Activated CD4-positive, alpha-beta memory T cell treated with anti-CD3 and anti-CD28 coated beads for 36 hours (primary cell): ENCODE measurements at regions not wholly inside any gene's neighbourhood (a gene's known extent, or its start where the extent isn't known, plus 50 kb on each side); places are given as distances from the start of the nearest gene placed in this dataset.

ENCODE experiments used
- CTCF ChIA-PET: fragments of 350-600 bp; sonication (Branson Sonifier 250); formaldehyde crosslinking; loops from one replicate; lab custom pipeline; 2021; ENCODE audit warnings: antibody characterized with exemption, inconsistent platforms; lab: Charles Lee
- POLR2A ChIA-PET: fragments of 350-600 bp; sonication (Branson Sonifier 250); formaldehyde crosslinking; loops from one replicate; lab custom pipeline; 2021; ENCODE audit warnings: antibody characterized with exemption; lab: Charles Lee
- DNase-seq: peaks from one replicate; pipeline ENCODE4 v3.0.0-alpha.2; 2020
- H3K27ac Mint-ChIP-seq: one replicate; pipeline ENCODE4 v1.8.0; 2021; ENCODE audit warnings: mixed read lengths
- H3K27me3 Mint-ChIP-seq: one replicate; pipeline ENCODE4 v1.8.0; 2021; ENCODE audit warnings: mixed read lengths
- H3K36me3 Mint-ChIP-seq: one replicate; pipeline ENCODE4 v1.8.0; 2021; ENCODE audit warnings: mixed read lengths
- H3K4me1 Mint-ChIP-seq: one replicate; pipeline ENCODE4 v1.8.0; 2021; ENCODE audit warnings: low read depth, mixed read lengths
- H3K4me3 Mint-ChIP-seq: one replicate; pipeline ENCODE4 v1.8.0; 2021; ENCODE audit warnings: mild to moderate bottlenecking, mixed read lengths
- H3K9me3 Mint-ChIP-seq: one replicate; pipeline ENCODE4 v1.8.0; 2021; ENCODE audit warnings: mixed read lengths
- intact Hi-C: fragments of 100-400 bp; cut with micrococcal nuclease; formaldehyde crosslinking; loops from one replicate; pipeline ENCODE4 v1.15.1; 2023

- H3K9me3 Mint-ChIP-seq = no peaks in the 10 kb centered on the region
- H3K4me1 Mint-ChIP-seq = no peaks in the 10 kb centered on the region
- CTCF ChIA-PET = no interaction called here
- POLR2A ChIA-PET = interaction anchor here (0.5 kb wide), 1 partner anchor 28 kb away, joined by 4 read pairs; no protein-coding TSS in a partner anchor
- no peak overlapping the region for H3K27ac Mint-ChIP-seq
- H3K36me3 Mint-ChIP-seq = no peaks in the 10 kb centered on the region
- peaks cover 14% of the 10 kb centered on the region for H3K27me3 Mint-ChIP-seq
- H3K4me3 Mint-ChIP-seq = no peak overlapping the region
- no peak for DNase-seq
- intact Hi-C loops = no loop called here
Observed at GRCh38 chr2:118246726-118247125, 158.5 kb downstream of the INSIG2 start.

- Mint-ChIP-seq H3K4me1 (no peaks in the 10 kb centered on the region), H3K9me3 (no peaks in the 10 kb centered on the region), H3K36me3 (no peaks in the 10 kb centered on the region), H3K4me3 (no peak overlapping the region), H3K27ac (no peak overlapping the region), H3K27me3 (peaks cover 14% of the 10 kb centered on the region)
- intact Hi-C loops = no loop called here
- ChIA-PET CTCF (interaction anchor here (0.6 kb wide), 1 partner anchor 42 kb away, joined by 3 read pairs; no protein-coding TSS in a partner anchor), POLR2A (interaction anchor here (0.5 kb wide), 1 partner anchor 27 kb away, joined by 4 read pairs; no protein-coding TSS in a partner anchor)
- no peak for DNase-seq
Observed at GRCh38 chr2:118246079-118246478, 157.8 kb downstream of the INSIG2 start.

GRCh38 chr2:118244686-118245085, 156.4 kb downstream of the INSIG2 start:
- no peak for DNase-seq
- Mint-ChIP-seq H3K4me1 (no peaks in the 10 kb centered on the region), H3K27me3 (peaks cover 16% of the 10 kb centered on the region), H3K4me3 (no peak overlapping the region), H3K27ac (no peak overlapping the region), H3K36me3 (no peaks in the 10 kb centered on the region), H3K9me3 (no peaks in the 10 kb centered on the region)
- intact Hi-C loops = no loop called here
- ChIA-PET CTCF (no interaction called here), POLR2A (no interaction called here)

- CTCF ChIA-PET = no interaction called here
- Mint-ChIP-seq H3K27ac (no peak overlapping the region), H3K4me1 (no peaks in the 10 kb centered on the region), H3K9me3 (peaks cover 7% of the 10 kb centered on the region), H3K4me3 (no peak overlapping the region), H3K27me3 (peaks cover 21% of the 10 kb centered on the region), H3K36me3 (no peaks in the 10 kb centered on the region)
- POLR2A ChIA-PET = no interaction called here
- intact Hi-C loops = no loop called here
- no peak for DNase-seq
Observed at GRCh38 chr2:118243031-118243430, 154.8 kb downstream of the INSIG2 start.

- H3K27ac Mint-ChIP-seq = no peak overlapping the region
- H3K4me1 Mint-ChIP-seq = no peaks in the 10 kb centered on the region
- peaks cover 23% of the 10 kb centered on the region for H3K27me3 Mint-ChIP-seq
- no peak overlapping the region for H3K4me3 Mint-ChIP-seq
- DNase-seq = no peak
- H3K36me3 Mint-ChIP-seq = no peaks in the 10 kb centered on the region
- intact Hi-C loops = no loop called here
- POLR2A ChIA-PET = no interaction called here
- CTCF ChIA-PET = no interaction called here
- peaks cover 7% of the 10 kb centered on the region for H3K9me3 Mint-ChIP-seq
Observed at GRCh38 chr2:118242216-118242615, 153.9 kb downstream of the INSIG2 start.

- H3K4me3 Mint-ChIP-seq = no peak overlapping the region
- H3K27ac Mint-ChIP-seq = no peak overlapping the region
- peaks cover 7% of the 10 kb centered on the region for H3K9me3 Mint-ChIP-seq
- CTCF ChIA-PET = no interaction called here
- H3K4me1 Mint-ChIP-seq = no peaks in the 10 kb centered on the region
- intact Hi-C loops = no loop called here
- H3K27me3 Mint-ChIP-seq = peaks cover 23% of the 10 kb centered on the region
- no peak for DNase-seq
- H3K36me3 Mint-ChIP-seq = no peaks in the 10 kb centered on the region
- POLR2A ChIA-PET = no interaction called here
Observed at GRCh38 chr2:118241128-118241527, 152.9 kb downstream of the INSIG2 start.

- Mint-ChIP-seq H3K27ac (no peak overlapping the region), H3K36me3 (no peaks in the 10 kb centered on the region), H3K4me3 (no peak overlapping the region), H3K9me3 (peaks cover 7% of the 10 kb centered on the region), H3K27me3 (peaks cover 25% of the 10 kb centered on the region), H3K4me1 (no peaks in the 10 kb centered on the region)
- POLR2A ChIA-PET = no interaction called here
- DNase-seq = no peak
- intact Hi-C loops = no loop called here
- CTCF ChIA-PET = no interaction called here
Observed at GRCh38 chr2:118240276-118240675, 152.0 kb downstream of the INSIG2 start.

- Mint-ChIP-seq H3K27ac (no peak overlapping the region), H3K9me3 (peaks cover 7% of the 10 kb centered on the region), H3K27me3 (peaks cover 27% of the 10 kb centered on the region), H3K36me3 (no peaks in the 10 kb centered on the region), H3K4me3 (no peak overlapping the region), H3K4me1 (no peaks in the 10 kb centered on the region)
- intact Hi-C loops = no loop called here
- POLR2A ChIA-PET = no interaction called here
- CTCF ChIA-PET = no interaction called here
- DNase-seq = no peak
Observed at GRCh38 chr2:118239284-118239683, 151.0 kb downstream of the INSIG2 start.

GRCh38 chr2:118237451-118237850, 149.2 kb downstream of the INSIG2 start:
- peaks cover 7% of the 10 kb centered on the region for H3K9me3 Mint-ChIP-seq
- no peaks in the 10 kb centered on the region for H3K36me3 Mint-ChIP-seq
- H3K27me3 Mint-ChIP-seq = peaks cover 20% of the 10 kb centered on the region
- no peak overlapping the region for H3K4me3 Mint-ChIP-seq
- POLR2A ChIA-PET = no interaction called here
- CTCF ChIA-PET = no interaction called here
- DNase-seq = no peak
- no peak overlapping the region for H3K27ac Mint-ChIP-seq
- no peaks in the 10 kb centered on the region for H3K4me1 Mint-ChIP-seq
- intact Hi-C loops = no loop called here

- H3K27me3 Mint-ChIP-seq = peaks cover 19% of the 10 kb centered on the region
- DNase-seq = no peak
- H3K4me1 Mint-ChIP-seq = no peaks in the 10 kb centered on the region
- H3K27ac Mint-ChIP-seq = no peak overlapping the region
- no peaks in the 10 kb centered on the region for H3K36me3 Mint-ChIP-seq
- CTCF ChIA-PET = no interaction called here
- intact Hi-C loops = no loop called here
- POLR2A ChIA-PET = no interaction called here
- H3K4me3 Mint-ChIP-seq = no peak overlapping the region
- no peaks in the 10 kb centered on the region for H3K9me3 Mint-ChIP-seq
Observed at GRCh38 chr2:118232796-118233195, 144.5 kb downstream of the INSIG2 start.

GRCh38 chr2:118232391-118232790, 144.1 kb downstream of the INSIG2 start:
- peaks cover 19% of the 10 kb centered on the region for H3K27me3 Mint-ChIP-seq
- H3K9me3 Mint-ChIP-seq = no peaks in the 10 kb centered on the region
- DNase-seq = no peak
- no peaks in the 10 kb centered on the region for H3K36me3 Mint-ChIP-seq
- H3K4me1 Mint-ChIP-seq = no peaks in the 10 kb centered on the region
- intact Hi-C loops = no loop called here
- ChIA-PET POLR2A (no interaction called here), CTCF (no interaction called here)
- H3K4me3 Mint-ChIP-seq = no peak overlapping the region
- no peak overlapping the region for H3K27ac Mint-ChIP-seq

GRCh38 chr2:118231759-118232158, 143.5 kb downstream of the INSIG2 start:
- Mint-ChIP-seq H3K27me3 (peaks cover 21% of the 10 kb centered on the region), H3K27ac (no peak overlapping the region), H3K4me1 (no peaks in the 10 kb centered on the region), H3K9me3 (no peaks in the 10 kb centered on the region), H3K4me3 (no peak overlapping the region), H3K36me3 (no peaks in the 10 kb centered on the region)
- POLR2A ChIA-PET = no interaction called here
- intact Hi-C loops = no loop called here
- CTCF ChIA-PET = interaction anchor here (2.3 kb wide), 1 partner anchor 10 kb away, joined by 6 read pairs; no protein-coding TSS in a partner anchor
- DNase-seq = no peak

GRCh38 chr2:118227698-118228508, 139.6 kb downstream of the INSIG2 start:
- Mint-ChIP-seq H3K4me1 (peaks cover 8% of the 10 kb centered on the region), H3K27ac (no peak overlapping the region), H3K27me3 (peaks cover 46% of the 10 kb centered on the region), H3K9me3 (no peaks in the 10 kb centered on the region), H3K36me3 (no peaks in the 10 kb centered on the region), H3K4me3 (no peak overlapping the region)
- CTCF ChIA-PET = no interaction called here
- POLR2A ChIA-PET = interaction anchor here (0.6 kb wide), 1 partner anchor 573 kb away, joined by 3 read pairs; no protein-coding TSS in a partner anchor
- DNase-seq = no peak
- intact Hi-C loops = loop anchor here (10.0 kb wide), 1 partner anchor 247 kb away; no protein-coding TSS in a partner anchor
